Common myeloid progenitor, CD34-positive (primary cell): ENCODE measurements at regions not wholly inside any gene's neighbourhood (a gene's known extent, or its start where the extent isn't known, plus 50 kb on each side); places are given as distances from the start of the nearest gene placed in this dataset.

Experiments
- CTCF ChIA-PET: fragments of 350-600 bp; sonication (Branson Sonifier 250); formaldehyde crosslinking; loops from one replicate; lab custom pipeline; 2021; ENCODE audit warnings: antibody characterized with exemption; lab: Charles Lee
- POLR2A ChIA-PET: fragments of 350-600 bp; sonication (Branson Sonifier 250); formaldehyde crosslinking; loops from one replicate; lab custom pipeline; 2021; ENCODE audit warnings: antibody characterized with exemption; lab: Charles Lee
- DNase-seq, 3 donors: peaks; one replicate each; pipeline versions ENCODE4 v3.0.0 to v3.0.0-alpha.2; 2013
- H3K27ac ChIP-seq, 2 experiments: 1 replicate in 1 of 2; 2 replicates in 1 of 2; pipeline ENCODE4 v1.7.0; 2013; ENCODE audit warnings: inconsistent platforms in 2 of 2, low read length in 2 of 2, mild to moderate bottlenecking in 2 of 2, low read depth in 1 of 2, moderate library complexity in 1 of 2; ENCODE audit not compliant: severe bottlenecking in 2 of 2, insufficient read depth in 1 of 2, poor library complexity in 1 of 2
- H3K27me3 ChIP-seq, 5 experiments: replicated peaks in 2 of 5; 1 replicate in 3 of 5; 2 replicates in 2 of 5; pipeline versions ENCODE4 v1.6.1 to v1.7.0; 2013; ENCODE audit warnings: low read length in 4 of 5, mild to moderate bottlenecking in 2 of 5, moderate library complexity in 2 of 5, inconsistent platforms in 1 of 5; ENCODE audit not compliant: insufficient read depth in 5 of 5, control insufficient read depth in 4 of 5
- H3K36me3 ChIP-seq, 4 experiments: 1 replicate in 2 of 4; 2 replicates in 2 of 4; pipeline versions ENCODE4 v1.6.1 to v1.7.0; 2013; ENCODE audit warnings: low read length in 3 of 4, control low read depth in 1 of 4, mild to moderate bottlenecking in 1 of 4; ENCODE audit not compliant: control insufficient read depth in 4 of 4, insufficient read depth in 4 of 4
- H3K4me1 ChIP-seq, 4 experiments: 1 replicate in 3 of 4; 2 replicates in 1 of 4; pipeline versions ENCODE4 v1.6.1 to v1.7.1; 2013; ENCODE audit warnings: low read length in 3 of 4, mild to moderate bottlenecking in 3 of 4, control low read depth in 1 of 4, inconsistent platforms in 1 of 4, moderate library complexity in 1 of 4; ENCODE audit not compliant: control insufficient read depth in 4 of 4, insufficient read depth in 4 of 4; ENCODE audit errors: control extremely low read depth in 1 of 4
- H3K4me3 ChIP-seq, 7 experiments: 1 replicate in 4 of 7; 2 replicates in 3 of 7; pipeline versions ENCODE4 v1.5.1 to v1.7.0; 2013; ENCODE audit warnings: mild to moderate bottlenecking in 7 of 7, low read length in 6 of 7, moderate library complexity in 6 of 7, inconsistent platforms in 2 of 7, low read depth in 2 of 7, control low read depth in 1 of 7; ENCODE audit not compliant: insufficient read depth in 4 of 7, control insufficient read depth in 1 of 7; ENCODE audit errors: extremely low read depth in 1 of 7
- H3K9me3 ChIP-seq, 5 experiments: 1 replicate in 4 of 5; 2 replicates in 1 of 5; pipeline versions ENCODE4 v1.6.1 to v1.7.1; 2013; ENCODE audit warnings: low read length in 4 of 5, mild to moderate bottlenecking in 2 of 5, inconsistent platforms in 1 of 5, low read depth in 1 of 5, moderate library complexity in 1 of 5; ENCODE audit not compliant: control insufficient read depth in 4 of 5, insufficient read depth in 2 of 5; ENCODE audit errors: control extremely low read depth in 1 of 5
- WGBS: methylation state at CpG from one replicate; pipeline ENCODE4 v1.1.5; 2013; ENCODE audit not compliant: insufficient coverage; 5-methylcytosine and 5-hydroxymethylcytosine counted together

DNA sequence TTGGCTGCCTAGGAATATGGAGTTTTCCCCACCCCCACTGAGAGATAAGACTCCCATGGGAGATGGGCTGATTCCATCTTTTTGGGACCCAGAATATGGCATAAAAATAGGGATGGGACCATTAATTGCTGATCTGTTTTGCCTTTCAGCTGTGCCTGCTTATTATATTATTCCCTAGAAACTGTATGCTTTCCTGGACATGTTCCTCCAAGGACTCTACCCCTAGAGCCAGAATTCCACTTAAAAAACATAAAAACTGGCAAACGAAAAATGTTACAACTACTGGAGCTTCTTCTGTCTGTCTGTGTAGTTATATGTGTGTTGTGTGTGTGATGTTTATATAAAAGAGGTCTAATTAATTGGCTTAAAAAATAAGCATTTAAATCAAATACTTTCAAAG, 159.9 kb upstream of the PRR20A start:
- no peak for DNase-seq
- H3K36me3 ChIP-seq = no peaks in the 10 kb centered on the region
- no CpG with 5 or more reads among the region's 1 CpG for WGBS
- no peaks in the 10 kb centered on the region for H3K4me1 ChIP-seq
- peaks cover 0 to 2% (median 0%) of the 10 kb centered on the region in 5 experiments for H3K9me3 ChIP-seq
- no peak overlapping the region for H3K4me3 ChIP-seq
- ChIA-PET CTCF (interaction anchor here (0.7 kb wide), 1 partner anchor 9 kb away, joined by 3 read pairs; no protein-coding TSS in a partner anchor), POLR2A (no interaction called here)
- H3K27ac ChIP-seq = no peak overlapping the region
- no peaks in the 10 kb centered on the region for H3K27me3 ChIP-seq

DNA sequence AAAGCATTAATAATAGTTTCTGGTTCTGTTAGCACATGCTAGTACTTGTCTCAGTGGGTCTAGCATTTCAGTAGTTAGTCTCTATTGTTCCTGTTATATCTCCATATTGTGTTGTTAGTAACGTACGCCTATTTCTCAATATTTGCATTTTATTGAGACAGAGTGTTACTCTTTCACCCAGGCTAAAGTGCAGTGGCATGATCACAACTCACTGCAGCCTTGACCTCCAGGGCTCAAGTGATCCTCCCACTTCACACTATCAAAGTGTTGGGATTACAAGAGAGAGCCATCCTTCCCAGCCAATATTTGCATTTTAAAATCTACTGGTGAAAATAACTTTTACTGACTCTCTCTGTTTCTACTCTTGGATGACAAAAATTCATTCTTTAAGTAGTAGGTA, 154.6 kb upstream of the PRR20A start:
- Histone ChIP-seq H3K4me3 (no peak overlapping the region), H3K9me3 (peaks cover 0 to under 1% (median 0%) of the 10 kb centered on the region in 5 experiments), H3K27ac (no peak overlapping the region), H3K36me3 (no peaks in the 10 kb centered on the region), H3K27me3 (no peaks in the 10 kb centered on the region), H3K4me1 (no peaks in the 10 kb centered on the region)
- ChIA-PET CTCF (no interaction called here), POLR2A (no interaction called here)
- DNase-seq = no peak
- 100% methylated on average over 2 of the region's 2 CpGs for WGBS

DNA sequence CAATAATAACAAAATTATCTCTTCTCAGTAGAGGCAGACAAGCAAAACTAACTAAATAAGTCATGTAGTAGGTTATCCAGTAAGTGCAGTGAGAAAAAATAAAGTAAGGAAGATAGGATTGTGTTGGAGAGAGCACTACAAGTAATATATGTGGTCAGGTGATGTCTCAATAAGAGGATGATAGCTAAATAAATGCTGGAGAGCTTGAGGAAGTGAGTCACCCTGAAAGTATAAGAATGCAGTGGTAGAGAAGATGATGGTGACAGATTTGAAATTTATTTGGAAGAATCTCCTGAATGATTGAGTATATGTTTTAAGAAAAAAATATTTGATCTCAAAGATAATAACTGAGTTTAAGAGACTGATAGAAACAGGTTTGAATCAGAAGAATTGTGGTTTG, 152.2 kb upstream of the PRR20A start:
- POLR2A ChIA-PET = no interaction called here
- no peaks in the 10 kb centered on the region for H3K9me3 ChIP-seq
- no peak overlapping the region for H3K4me3 ChIP-seq
- H3K27me3 ChIP-seq = no peaks in the 10 kb centered on the region
- DNase-seq = no peak
- no peaks in the 10 kb centered on the region for H3K4me1 ChIP-seq
- H3K36me3 ChIP-seq = no peaks in the 10 kb centered on the region
- CTCF ChIA-PET = no interaction called here
- no peak overlapping the region for H3K27ac ChIP-seq

DNA sequence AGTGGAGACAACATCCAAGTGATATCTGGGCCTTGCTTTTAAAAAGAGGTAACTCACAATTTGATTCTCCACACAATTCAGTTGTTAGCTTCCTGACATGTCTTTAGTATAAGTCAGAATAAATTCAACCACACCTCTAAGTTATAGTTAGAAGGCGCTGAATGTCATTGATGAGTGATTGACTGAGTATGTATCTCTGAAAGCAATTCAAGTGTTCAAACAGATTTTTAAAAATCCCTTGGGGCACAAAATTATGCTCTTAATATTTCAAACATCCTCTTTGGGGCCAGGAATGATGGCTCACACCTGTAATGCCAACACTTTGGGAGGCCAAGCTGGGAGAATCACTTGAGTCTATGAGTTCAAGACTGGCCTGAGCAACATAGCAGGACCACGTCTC, 137.0 kb upstream of the PRR20A start:
- H3K9me3 ChIP-seq = no peaks in the 10 kb centered on the region
- no peak overlapping the region for H3K4me3 ChIP-seq
- H3K27me3 ChIP-seq = no peaks in the 10 kb centered on the region
- H3K27ac ChIP-seq = no peak overlapping the region
- DNase-seq = no peak
- no peaks in the 10 kb centered on the region for H3K4me1 ChIP-seq
- WGBS = no CpG with 5 or more reads among the region's 2 CpGs
- no peaks in the 10 kb centered on the region for H3K36me3 ChIP-seq
- ChIA-PET CTCF (no interaction called here), POLR2A (no interaction called here)

DNA sequence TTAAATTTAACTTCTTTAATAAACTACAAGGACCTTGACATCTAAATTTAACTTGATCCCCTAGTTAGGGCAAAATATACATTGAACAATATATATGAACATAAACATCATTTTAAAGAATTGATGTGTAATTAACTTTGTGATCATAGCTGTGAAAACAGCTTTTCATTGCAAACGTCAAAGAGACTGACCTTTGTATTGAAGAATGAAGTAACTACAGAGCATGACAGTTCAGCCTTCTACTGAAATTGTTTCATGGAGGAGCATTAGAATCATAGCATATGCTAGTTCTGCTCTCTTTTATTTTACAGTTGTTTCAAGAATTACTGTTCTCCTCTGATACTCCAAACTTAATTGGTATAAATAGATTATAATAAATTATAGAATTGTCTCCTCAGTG, 123.4 kb upstream of the PRR20A start:
- Histone ChIP-seq H3K36me3 (no peaks in the 10 kb centered on the region), H3K4me3 (no peak overlapping the region), H3K9me3 (peaks cover 0 to 4% (median 0%) of the 10 kb centered on the region in 5 experiments), H3K27me3 (no peaks in the 10 kb centered on the region), H3K4me1 (no peaks in the 10 kb centered on the region), H3K27ac (no peak overlapping the region)
- 100% methylated on average over 1 of the region's 1 CpG for WGBS
- ChIA-PET POLR2A (no interaction called here), CTCF (no interaction called here)
- DNase-seq = no peak

DNA sequence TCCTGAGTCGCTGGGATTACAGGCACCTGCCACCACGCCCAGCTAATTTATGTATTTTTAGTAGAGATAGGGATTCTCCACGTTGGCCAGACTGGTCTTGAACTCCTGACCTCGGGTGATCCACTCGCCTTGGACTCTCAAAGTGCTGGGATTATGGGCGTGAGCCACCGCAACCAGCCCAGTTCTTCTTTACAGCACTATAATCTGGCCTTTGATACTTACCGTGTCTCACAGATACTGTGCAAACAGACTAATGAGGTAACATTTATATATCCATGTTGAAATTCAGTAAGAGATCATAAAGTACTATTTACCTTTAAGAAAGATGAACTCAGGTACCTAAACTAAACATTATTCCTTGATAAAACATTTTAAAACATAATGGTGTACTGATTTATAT, 121.8 kb upstream of the PRR20A start:
- POLR2A ChIA-PET = interaction anchor here (0.6 kb wide), 1 partner anchor 85 kb away, joined by 6 read pairs; no protein-coding TSS in a partner anchor
- no peaks in the 10 kb centered on the region for H3K4me1 ChIP-seq
- no peaks in the 10 kb centered on the region for H3K36me3 ChIP-seq
- CTCF ChIA-PET = no interaction called here
- peaks cover 0 to 4% (median 0%) of the 10 kb centered on the region in 5 experiments for H3K9me3 ChIP-seq
- no peak for DNase-seq
- no peaks in the 10 kb centered on the region for H3K27me3 ChIP-seq
- H3K4me3 ChIP-seq = no peak overlapping the region
- WGBS = 86% methylated on average over 5 of the region's 8 CpGs
- no peak overlapping the region for H3K27ac ChIP-seq

DNA sequence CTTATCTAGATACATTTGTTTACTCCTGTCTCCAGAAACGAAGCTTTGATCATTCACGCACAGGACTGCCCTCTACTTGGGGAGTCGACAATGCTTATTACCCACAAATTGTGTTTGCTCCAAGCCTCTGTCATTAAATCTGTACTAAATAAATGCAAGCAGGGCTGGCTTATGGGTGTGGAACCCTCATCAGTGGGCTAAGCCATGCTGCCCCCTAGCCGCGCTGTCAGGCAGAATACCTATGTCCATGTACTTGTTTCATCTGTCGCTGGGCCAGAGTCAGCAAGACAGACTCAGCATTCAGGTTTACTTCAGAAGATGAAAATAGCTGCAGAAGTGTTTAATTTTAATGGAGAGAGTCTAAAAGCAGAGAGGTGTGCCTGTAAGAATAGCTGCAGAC, 110.0 kb upstream of the PRR20A start:
- no peak overlapping the region for H3K27ac ChIP-seq
- no peaks in the 10 kb centered on the region for H3K4me1 ChIP-seq
- no peaks in the 10 kb centered on the region for H3K27me3 ChIP-seq
- DNase-seq = no peak
- CTCF ChIA-PET = no interaction called here
- H3K4me3 ChIP-seq = no peak overlapping the region
- peaks cover 0 to 1% (median 0%) of the 10 kb centered on the region in 5 experiments for H3K9me3 ChIP-seq
- POLR2A ChIA-PET = no interaction called here
- 97% methylated on average over 6 of the region's 6 CpGs for WGBS
- no peaks in the 10 kb centered on the region for H3K36me3 ChIP-seq
